GM23338 (cell line): ENCODE measurements at regions not wholly inside any gene's neighbourhood (a gene's known extent, or its start where the extent isn't known, plus 50 kb on each side); places are given as distances from the start of the nearest gene placed in this dataset.

Source experiments
- ATAC-seq: fragments of 200-7000 bp; cut with Tn5 transposase; 3 replicates; pipeline ENCODE4 v1.9.1; 2020
- DNase-seq: peaks from one replicate; pipeline ENCODE4 v3.0.0-alpha.2; 2015; ENCODE audit warnings: low spot score
- H2AFZ ChIP-seq: fragments of 200-600 bp; sonication (generic); 2 replicates; pipeline ENCODE4 v1.8.0; 2016; ENCODE audit warnings: antibody characterized with exemption, mild to moderate bottlenecking, moderate library complexity
- H3F3A ChIP-seq: fragments of 200-600 bp; sonication (generic); replicated peaks from 2 replicates; pipeline ENCODE4 v1.8.0; 2017; ENCODE audit warnings: antibody characterized with exemption, mixed run types, low read depth
- H3K27ac ChIP-seq: fragments of 200-600 bp; sonication (generic); 2 replicates; pipeline ENCODE4 v1.6.1; 2016; ENCODE audit warnings: low read depth
- H3K27me3 ChIP-seq: fragments of 200-600 bp; sonication (generic); 2 replicates; pipeline ENCODE4 v1.8.0; 2016; ENCODE audit warnings: mild to moderate bottlenecking, mixed run types, moderate library complexity; ENCODE audit not compliant: insufficient read depth
- H3K36me3 ChIP-seq: fragments of 200-600 bp; sonication (generic); 2 replicates; pipeline ENCODE4 v1.8.0; 2016; ENCODE audit warnings: mild to moderate bottlenecking; ENCODE audit not compliant: insufficient read depth
- H3K4me1 ChIP-seq: fragments of 200-600 bp; sonication (generic); 2 replicates; pipeline ENCODE4 v1.8.0; 2016; ENCODE audit warnings: mild to moderate bottlenecking, moderate library complexity; ENCODE audit not compliant: insufficient read depth
- H3K4me2 ChIP-seq: fragments of 200-600 bp; sonication (generic); 2 replicates; pipeline ENCODE4 v1.7.1; 2017; ENCODE audit warnings: mixed run types
- H3K4me3 ChIP-seq: fragments of 200-600 bp; sonication (generic); 2 replicates; pipeline ENCODE4 v1.6.1; 2016; ENCODE audit warnings: mixed run types
- H3K79me2 ChIP-seq: fragments of 200-600 bp; sonication (generic); replicated peaks from 2 replicates; pipeline ENCODE4 v1.8.0; 2017; ENCODE audit warnings: mild to moderate bottlenecking; ENCODE audit not compliant: insufficient read depth
- H3K9me2 ChIP-seq: fragments of 200-600 bp; sonication (generic); 2 replicates; pipeline ENCODE4 v1.8.0; 2017; ENCODE audit not compliant: insufficient read depth
- H4K20me1 ChIP-seq: fragments of 200-600 bp; sonication (generic); replicated peaks from 2 replicates; pipeline ENCODE4 v1.8.0; 2017; ENCODE audit warnings: mild to moderate bottlenecking; ENCODE audit not compliant: insufficient read depth
- H3K27ac Mint-ChIP-seq: 2 replicates; pipeline ENCODE4 v1.8.0; 2020; ENCODE audit warnings: inconsistent platforms, mild to moderate bottlenecking, moderate library complexity, mixed read lengths
- H3K27me3 Mint-ChIP-seq: 3 replicates; pipeline ENCODE4 v1.8.0; 2022; ENCODE audit warnings: low read depth, mild to moderate bottlenecking, moderate library complexity, mixed read lengths, inconsistent platforms; ENCODE audit not compliant: insufficient read depth, poor library complexity
- H3K36me3 Mint-ChIP-seq: 3 replicates; pipeline ENCODE4 v1.8.0; 2021; ENCODE audit warnings: low read depth, mild to moderate bottlenecking, inconsistent platforms, moderate library complexity, mixed read lengths
- H3K4me1 Mint-ChIP-seq: 3 replicates; pipeline ENCODE4 v1.8.0; 2020; ENCODE audit warnings: mild to moderate bottlenecking, inconsistent platforms, mixed read lengths
- H3K4me3 Mint-ChIP-seq: 3 replicates; pipeline ENCODE4 v1.8.0; 2021; ENCODE audit warnings: moderate library complexity, mild to moderate bottlenecking, inconsistent platforms, mixed read lengths
- H3K9me3 Mint-ChIP-seq: 3 replicates; pipeline ENCODE4 v1.8.0; 2020; ENCODE audit warnings: moderate library complexity, mild to moderate bottlenecking, inconsistent platforms, mixed read lengths
- CREB1 ChIP-seq: fragments of 250-450 bp; sonication (Bioruptor Pico); IDR thresholded peaks from 2 replicates; pipeline ENCODE4 v1.5.0; 2020; ENCODE audit warnings: low read depth, mild to moderate bottlenecking, moderate library complexity
- CTCF ChIP-seq, 2 experiments: fragments of 200-600 bp in 1 of 2; sonication (generic) in 1 of 2; conservative IDR thresholded peaks; 2 replicates each; pipeline versions ENCODE4 v1.5.1 to v1.6.1; 2016 to 2017; ENCODE audit warnings: antibody characterized with exemption in 2 of 2, low read depth in 2 of 2, mild to moderate bottlenecking in 2 of 2, moderate library complexity in 1 of 2
- ETS1 ChIP-seq: IDR thresholded peaks from 2 replicates; pipeline ENCODE4 v1.6.1; 2016; ENCODE audit warnings: antibody characterized with exemption
- EZH2 ChIP-seq: fragments of 200-600 bp; sonication (generic); IDR thresholded peaks from one replicate; pipeline ENCODE4 v1.8.0; 2017; ENCODE audit warnings: antibody characterized with exemption, mild to moderate bottlenecking, low read depth; ENCODE audit not compliant: unreplicated experiment
- EZH2phosphoT487 ChIP-seq: fragments of 200-600 bp; sonication (generic); IDR thresholded peaks from one replicate; pipeline ENCODE4 v1.8.1; 2018; ENCODE audit warnings: antibody characterized with exemption; ENCODE audit not compliant: unreplicated experiment
- JUNB ChIP-seq: IDR thresholded peaks from one replicate; pipeline ENCODE4 v1.6.1; 2016; ENCODE audit warnings: antibody characterized with exemption; ENCODE audit not compliant: unreplicated experiment
- POLR2AphosphoS5 ChIP-seq: IDR thresholded peaks from 2 replicates; pipeline ENCODE4 v1.6.1; 2016; ENCODE audit warnings: antibody characterized with exemption, low read depth
- REST ChIP-seq: IDR thresholded peaks from one replicate; pipeline ENCODE4 v1.6.1; 2018; ENCODE audit warnings: antibody characterized with exemption; ENCODE audit not compliant: unreplicated experiment
- ZNF114 ChIP-seq: fragments of 250-450 bp; sonication (Bioruptor Pico); IDR thresholded peaks from 2 replicates; pipeline ENCODE4 v1.5.0; 2020; ENCODE audit warnings: mild to moderate bottlenecking, moderate library complexity
- ZNF331 ChIP-seq: fragments of 250-450 bp; sonication (Bioruptor Pico); IDR thresholded peaks from 2 replicates; pipeline ENCODE4 v1.5.0; 2020; ENCODE audit warnings: low read depth, mild to moderate bottlenecking, moderate library complexity

- Mint-ChIP-seq H3K4me1 (peaks cover 37% of the 10 kb centered on the region), H3K9me3 (peaks cover 10% of the 10 kb centered on the region; the same call in 1 of the 3 replicates), H3K27me3 (peaks cover 2% of the 10 kb centered on the region), H3K36me3 (no peaks in the 10 kb centered on the region), H3K4me3 (no peak overlapping the region), H3K27ac (no peak overlapping the region)
- peak; percentile 21; the same call in 1 of the 3 replicates for ATAC-seq
- Histone ChIP-seq H3K4me1 (peaks cover 5% of the 10 kb centered on the region; the same call in 1 of the 2 replicates), H3K79me2 (no peaks in the 10 kb centered on the region), H3K4me3 (no peak overlapping the region), H3F3A (no peaks in the 10 kb centered on the region), H3K9me2 (no peaks in the 10 kb centered on the region), H2AFZ (peak overlapping the region; percentile 56; the same call in 1 of the 2 replicates), H3K27me3 (no peaks in the 10 kb centered on the region), H3K27ac (no peak overlapping the region), H3K4me2 (no peak overlapping the region), H4K20me1 (no peaks in the 10 kb centered on the region; the same call in 1 of the 2 replicates), H3K36me3 (no peaks in the 10 kb centered on the region)
- DNase-seq, result no peak
- TF ChIP-seq CTCF (conservative IDR thresholded peaks at IDR 0.05; ENCODE audit: low read depth in 2 of 2) (no peak), ZNF331 (no peak), ZNF114 (CRISPR knock-in tag) (no peak), POLR2AphosphoS5 (no peak), REST (no peak), JUNB (no peak), ETS1 (no peak), CREB1 (no peak), EZH2phosphoT487 (no peak), EZH2 (no peak)
These were observed 120.5 kb upstream of the NCOR2 start for GRCh38 chr12:124687917-124688316.
